ENCODE measurements at regions not wholly inside any gene's neighbourhood (a gene's known extent, or its start where the extent isn't known, plus 50 kb on each side); places are given as distances from the start of the nearest gene placed in this dataset.

GRCh38 chr17:34156741-34157589 lies 98.1 kb upstream of the CCL2 start:
- DNase-seq, result no peak

- DNase-seq, result no peak
These were observed 93.4 kb upstream of the CCL2 start for GRCh38 chr17:34161690-34162089.

GRCh38 chr17:34163123-34163522 lies 92.0 kb upstream of the CCL2 start:
- DNase-seq, result no peak

GRCh38 chr17:34163646-34164045 lies 91.4 kb upstream of the CCL2 start:
- no peak for DNase-seq

- DNase-seq, result no peak
These were observed 90.2 kb upstream of the CCL2 start for GRCh38 chr17:34164837-34165236.

GRCh38 chr17:34166352-34166751 lies 88.7 kb upstream of the CCL2 start:
- no peak for DNase-seq

- DNase-seq, result no peak
These were observed 87.7 kb upstream of the CCL2 start for GRCh38 chr17:34167354-34167753.

- no peak for DNase-seq
These were observed 86.1 kb upstream of the CCL2 start for GRCh38 chr17:34168989-34169388.

- DNase-seq, result no peak
These were observed 85.6 kb upstream of the CCL2 start for GRCh38 chr17:34169496-34169895.

GRCh38 chr17:34171245-34171818 lies 83.8 kb upstream of the CCL2 start:
- no peak for DNase-seq

GRCh38 chr17:34172390-34172918 lies 82.6 kb upstream of the CCL2 start:
- no peak for DNase-seq

GRCh38 chr17:34173241-34173640 lies 81.8 kb upstream of the CCL2 start:
- no peak for DNase-seq

GRCh38 chr17:34174496-34174895 lies 80.6 kb upstream of the CCL2 start:
- DNase-seq, result no peak

GRCh38 chr17:34176440-34176839 lies 78.6 kb upstream of the CCL2 start:
- DNase-seq, result no peak

GRCh38 chr17:34177642-34178041 lies 77.4 kb upstream of the CCL2 start:
- DNase-seq, result no peak

- no peak for DNase-seq
These were observed 77.0 kb upstream of the CCL2 start for GRCh38 chr17:34178092-34178491.

GRCh38 chr17:34182036-34182803 lies 72.9 kb upstream of the CCL2 start:
- no peak for DNase-seq

GRCh38 chr17:34195987-34196386 lies 59.1 kb upstream of the CCL2 start:
- DNase-seq, result no peak

- no peak for DNase-seq
These were observed 56.6 kb upstream of the CCL2 start for GRCh38 chr17:34198519-34198918.

- DNase-seq, result no peak
These were observed 55.6 kb upstream of the CCL2 start for GRCh38 chr17:34199454-34199853.

- peak; percentile 76 for DNase-seq
These were observed 55.1 kb upstream of the CCL2 start for GRCh38 chr17:34199932-34200534.

- no peak for DNase-seq
These were observed 53.9 kb upstream of the CCL2 start for GRCh38 chr17:34201225-34201624.

- no peak for DNase-seq
These were observed 53.3 kb upstream of the CCL2 start for GRCh38 chr17:34201767-34202166.
